Iris pigment epithelial cell (primary cell): ENCODE measurements at regions not wholly inside any gene's neighbourhood (a gene's known extent, or its start where the extent isn't known, plus 50 kb on each side); places are given as distances from the start of the nearest gene placed in this dataset.

Experiments
- DNase-seq: peaks from one replicate; pipeline ENCODE4 v3.0.0-alpha.2; 2011; ENCODE audit warnings: low read depth

- no peak for DNase-seq
Observed at GRCh38 chr1:91575909-91576519, 75.4 kb downstream of the CDC7 start.

GRCh38 chr1:91578320-91579109 lies 77.9 kb downstream of the CDC7 start:
- no peak for DNase-seq

- peak; percentile 60 for DNase-seq
Observed at GRCh38 chr1:91579658-91580228, 79.1 kb downstream of the CDC7 start.

GRCh38 chr1:91582431-91582921 lies 81.8 kb downstream of the CDC7 start:
- DNase-seq = peak; percentile 92

- DNase-seq = peak; percentile 66
Observed at GRCh38 chr1:91583326-91583755, 82.7 kb downstream of the CDC7 start.

- no peak for DNase-seq
Observed at GRCh38 chr1:91584309-91584708, 83.7 kb downstream of the CDC7 start.

- no peak for DNase-seq
Observed at GRCh38 chr1:91584878-91585277, 84.2 kb downstream of the CDC7 start.

- DNase-seq = no peak
Observed at GRCh38 chr1:91585502-91585901, 84.9 kb downstream of the CDC7 start.

GRCh38 chr1:91585982-91586381 lies 85.3 kb downstream of the CDC7 start:
- no peak for DNase-seq

- no peak for DNase-seq
Observed at GRCh38 chr1:91589437-91589836, 88.8 kb downstream of the CDC7 start.

GRCh38 chr1:91591175-91591974 lies 90.7 kb downstream of the CDC7 start:
- DNase-seq = no peak

GRCh38 chr1:91592716-91593477 lies 92.2 kb downstream of the CDC7 start:
- DNase-seq = no peak

- DNase-seq = no peak
Observed at GRCh38 chr1:91594383-91595055, 93.9 kb downstream of the CDC7 start.

GRCh38 chr1:91596474-91596873 lies 95.8 kb downstream of the CDC7 start:
- DNase-seq = peak; percentile 59

GRCh38 chr1:91597215-91597614 lies 96.6 kb downstream of the CDC7 start:
- no peak for DNase-seq

- DNase-seq = no peak
Observed at GRCh38 chr1:91600431-91601337, 100.0 kb downstream of the CDC7 start.

GRCh38 chr1:91601554-91602376 lies 101.1 kb downstream of the CDC7 start:
- DNase-seq = no peak

- no peak for DNase-seq
Observed at GRCh38 chr1:91603409-91603808, 102.8 kb downstream of the CDC7 start.

GRCh38 chr1:91604632-91605031 lies 104.0 kb downstream of the CDC7 start:
- peak; percentile 61 for DNase-seq
